HG02623 (cell line): ENCODE measurements at regions not wholly inside any gene's neighbourhood (a gene's known extent, or its start where the extent isn't known, plus 50 kb on each side); places are given as distances from the start of the nearest gene placed in this dataset.
"Not testable (repeated sequence)": the region's sequence is repeated elsewhere in the genome, so short reads cannot be mapped to it uniquely, and the experiment has no call there.

Experiments
- ATAC-seq: cut with Tn5 transposase; IDR thresholded peaks from one replicate; pipeline ENCODE4 v1.9.1; 2021; ENCODE audit warnings: moderate library complexity; ENCODE audit not compliant: unreplicated experiment

DNA sequence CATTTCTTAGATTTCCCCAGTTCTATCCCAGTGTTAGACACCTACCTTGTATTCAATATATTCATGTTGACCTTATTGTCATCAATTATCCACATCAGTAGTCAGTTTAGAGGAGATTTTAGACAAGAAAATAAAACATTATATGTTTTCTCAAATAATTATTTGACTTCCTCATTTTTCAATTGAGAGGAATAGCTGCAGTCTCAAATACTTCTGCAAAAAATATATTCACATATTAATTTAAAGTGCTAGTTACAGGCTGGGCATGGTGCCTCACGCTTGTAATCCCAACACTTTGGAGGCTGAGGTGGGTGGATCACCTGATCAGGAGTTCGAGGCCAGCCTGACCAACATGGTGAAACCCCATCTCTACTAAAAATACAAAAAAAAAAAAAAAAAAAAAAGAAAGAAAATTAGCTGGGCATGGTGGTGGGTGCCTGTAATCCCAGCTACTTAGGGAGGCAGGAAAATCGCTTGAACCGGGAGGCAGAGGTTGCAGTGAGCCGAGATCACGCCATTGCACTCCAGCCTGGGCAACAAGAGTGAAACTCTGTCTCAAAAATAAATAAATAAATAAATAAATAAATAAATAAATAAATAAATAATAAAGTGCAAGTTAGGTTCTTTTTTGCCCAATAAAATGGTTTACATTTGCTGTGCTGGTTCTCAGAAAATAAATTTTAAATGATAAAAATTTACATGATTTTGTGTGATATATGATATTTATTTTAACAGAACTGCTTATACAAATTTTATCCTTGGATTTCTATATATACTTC, 565.3 kb upstream of the GOLIM4 start:
- not testable (repeated sequence) for ATAC-seq

DNA sequence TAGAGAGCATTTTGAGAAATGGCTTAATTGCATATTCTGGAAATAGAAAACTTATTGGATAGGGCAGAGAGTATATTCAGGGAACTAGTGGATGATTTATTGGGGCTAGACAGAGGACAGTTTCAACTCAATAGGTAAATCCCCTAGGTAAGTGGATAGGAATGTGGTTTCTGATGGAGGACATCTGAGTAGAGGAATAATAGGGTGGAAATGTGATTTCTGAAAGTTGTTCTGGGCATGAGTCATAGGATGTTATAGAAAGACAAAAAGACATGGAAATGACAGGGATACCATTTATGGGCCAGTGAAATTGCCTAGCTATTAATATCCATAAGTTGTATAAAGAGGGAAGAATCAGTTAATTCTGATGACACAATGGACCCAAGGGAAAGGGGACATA, 563.3 kb upstream of the GOLIM4 start:
- no peak for ATAC-seq

DNA sequence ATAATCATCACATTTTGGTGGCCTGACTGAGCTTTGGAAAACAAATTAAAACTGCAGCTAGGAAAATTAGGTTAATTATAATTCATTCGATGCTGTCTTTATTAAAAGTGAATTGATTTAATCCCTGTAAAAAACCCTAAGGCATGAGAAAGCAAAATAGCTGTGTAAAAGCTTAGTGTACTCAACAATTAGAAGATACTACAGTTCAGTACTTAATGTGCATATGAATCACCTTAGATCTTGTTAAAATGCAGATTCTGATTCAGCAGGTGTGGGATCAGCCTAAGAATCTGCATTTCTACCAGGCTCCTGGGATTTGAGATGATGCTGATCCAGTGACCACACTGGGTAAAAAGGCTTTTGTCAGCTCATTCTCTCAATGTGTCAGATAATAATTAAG, 559.9 kb upstream of the GOLIM4 start:
- ATAC-seq = no peak

DNA sequence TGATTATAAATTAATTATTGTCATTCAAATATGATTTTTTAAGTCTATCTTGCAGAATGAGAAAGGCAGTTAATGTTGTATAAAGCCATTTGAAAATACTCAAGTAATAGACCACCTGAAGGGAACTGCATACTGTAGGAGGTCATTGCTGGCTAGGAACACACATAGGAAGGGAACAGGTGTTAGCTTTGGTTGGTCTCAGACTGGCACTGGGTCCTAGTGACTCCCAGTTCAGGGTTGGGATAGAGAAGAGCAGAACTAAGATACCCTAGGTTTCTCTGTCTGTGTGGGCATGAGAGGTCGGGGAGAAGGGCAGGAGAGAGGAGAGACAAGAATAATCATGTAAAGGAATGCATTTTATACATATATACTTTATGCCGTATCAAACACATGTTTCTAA, 559.0 kb upstream of the GOLIM4 start:
- ATAC-seq = no peak

DNA sequence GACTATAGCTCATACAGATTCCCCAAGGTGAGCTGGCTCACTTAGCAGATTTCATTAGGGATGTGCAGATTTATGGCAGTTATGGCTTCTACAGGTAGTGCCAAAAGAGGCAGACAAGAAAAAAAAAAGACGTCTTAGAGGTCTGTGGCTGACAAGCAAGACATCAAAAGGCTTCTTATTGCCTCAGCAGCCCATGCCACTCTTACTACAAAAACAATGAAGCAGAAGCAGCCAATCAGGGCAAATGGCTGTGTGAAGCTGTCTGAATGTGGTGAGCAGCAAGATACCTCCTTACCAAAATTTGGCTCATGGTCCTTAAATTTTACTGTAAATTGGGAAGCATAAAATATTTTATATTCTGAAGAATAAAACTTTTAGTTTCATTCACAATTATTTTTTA, 557.5 kb upstream of the GOLIM4 start:
- no peak for ATAC-seq

DNA sequence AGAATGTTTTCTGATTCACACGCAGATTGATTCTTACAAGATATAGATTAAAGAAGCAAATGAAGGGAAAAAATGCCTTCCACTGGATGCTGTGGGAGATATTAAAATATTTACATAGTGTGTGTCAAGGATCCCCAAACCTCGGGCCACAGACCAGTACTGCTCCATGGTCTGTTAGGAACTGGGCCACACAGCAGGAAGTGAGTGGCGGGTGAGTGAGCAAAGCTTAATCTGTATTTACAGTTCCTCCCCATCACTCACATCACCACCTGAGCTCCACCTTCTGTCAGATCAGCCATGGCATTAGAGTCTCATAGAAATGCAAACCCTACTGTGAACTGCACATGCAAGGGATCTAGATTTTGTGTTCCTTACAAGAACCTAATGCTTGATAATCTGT, 552.6 kb upstream of the GOLIM4 start:
- ATAC-seq = no peak

DNA sequence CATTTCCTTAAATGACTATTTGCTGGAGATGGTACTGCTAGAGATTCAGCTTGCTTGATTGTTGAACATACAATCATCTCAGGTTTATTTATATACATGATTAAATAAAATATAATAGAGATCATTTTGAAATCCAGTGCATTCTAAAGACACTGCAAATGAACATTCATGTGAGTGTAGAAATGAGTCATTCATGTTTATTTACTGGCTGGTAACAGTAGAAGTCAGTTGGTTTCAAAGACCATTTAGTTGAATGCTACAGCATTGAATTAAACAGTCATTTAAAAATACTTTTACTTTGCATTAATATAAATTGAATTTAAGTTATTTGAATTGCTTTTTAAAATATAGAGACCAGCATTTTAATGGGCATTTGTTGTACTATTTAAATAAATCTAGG, 551.9 kb upstream of the GOLIM4 start:
- ATAC-seq = no peak

DNA sequence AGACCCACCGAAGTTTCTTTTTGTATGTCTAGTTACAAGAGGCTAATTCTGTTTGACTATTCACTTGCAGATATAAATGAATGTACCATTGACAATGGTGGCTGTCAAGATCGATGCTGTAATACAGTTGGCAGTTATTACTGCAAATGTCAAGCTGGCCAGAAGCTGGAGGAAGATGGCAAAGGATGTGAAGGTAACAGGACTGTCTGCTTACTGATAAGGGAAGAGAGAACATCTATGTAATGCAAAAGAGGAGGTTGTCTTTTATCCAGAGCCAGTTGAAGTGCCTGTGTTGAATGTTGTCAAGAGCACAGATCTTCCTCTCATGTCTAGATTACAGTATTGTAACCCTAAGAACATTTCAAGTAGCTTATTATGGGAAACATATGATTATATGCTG, 549.5 kb upstream of the GOLIM4 start:
- ATAC-seq = no peak

DNA sequence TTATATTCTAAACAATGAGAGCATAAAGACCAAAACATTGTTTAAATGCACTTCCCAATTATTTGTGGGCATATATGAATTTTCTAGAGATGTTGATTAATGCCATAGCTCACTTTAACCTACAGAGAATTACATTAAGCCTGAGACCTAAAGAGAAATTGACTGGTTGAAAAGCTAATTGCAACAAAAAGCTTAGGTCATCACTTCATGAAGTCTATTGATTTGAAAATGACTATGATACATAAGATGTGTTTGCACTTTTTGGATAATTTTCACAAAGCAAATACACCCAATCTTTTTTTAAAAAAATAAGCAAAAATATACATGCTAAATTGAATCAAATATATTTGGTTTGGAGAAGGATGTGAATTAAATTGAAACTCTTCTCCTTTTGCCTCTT, 532.8 kb upstream of the GOLIM4 start:
- ATAC-seq = no peak

DNA sequence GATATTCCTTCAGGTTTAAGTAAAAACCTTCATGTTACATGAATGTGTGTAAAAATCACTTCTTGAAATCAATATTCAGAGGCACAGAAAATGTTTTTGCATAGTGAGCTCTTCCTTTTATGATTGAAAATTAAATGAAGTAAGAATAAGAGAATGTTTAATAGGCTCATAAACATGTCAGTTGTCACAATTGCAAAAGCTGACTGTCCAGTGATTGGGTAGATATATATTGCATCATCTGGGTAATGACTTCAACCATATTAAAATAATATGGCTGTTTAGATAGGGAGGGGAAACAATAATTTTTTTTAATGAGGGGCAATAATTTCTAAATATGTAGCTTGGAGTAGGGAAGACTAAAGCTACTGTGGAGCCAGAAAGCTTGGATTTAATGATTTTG, 529.8 kb upstream of the GOLIM4 start:
- no peak for ATAC-seq

DNA sequence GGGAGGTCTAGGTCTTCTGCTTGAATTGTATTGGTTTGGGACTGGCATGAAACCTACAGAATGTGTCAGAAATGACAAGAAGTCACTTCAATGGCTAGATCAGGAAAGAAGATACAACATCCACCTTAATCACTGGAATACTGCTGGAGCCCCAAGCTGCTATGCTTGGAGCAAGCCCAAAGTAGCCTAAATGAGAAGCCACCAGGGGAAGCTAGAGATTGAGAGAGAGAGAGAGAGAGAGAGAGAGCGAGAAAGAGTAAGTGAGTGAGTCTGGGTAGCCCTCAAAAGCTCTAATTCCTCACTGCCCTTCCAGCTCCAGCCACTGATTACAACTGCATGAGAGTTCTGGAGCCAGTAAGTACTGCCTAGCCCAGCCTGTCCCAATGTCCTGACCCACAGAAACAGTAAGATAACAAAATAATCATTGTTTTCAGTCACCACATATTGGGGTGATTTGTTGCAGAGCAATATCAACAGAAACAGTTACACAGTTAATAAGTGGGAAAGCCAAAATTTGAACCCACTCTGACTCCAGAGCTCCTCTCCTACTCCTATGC, 529.2 kb upstream of the GOLIM4 start:
- no peak for ATAC-seq

DNA sequence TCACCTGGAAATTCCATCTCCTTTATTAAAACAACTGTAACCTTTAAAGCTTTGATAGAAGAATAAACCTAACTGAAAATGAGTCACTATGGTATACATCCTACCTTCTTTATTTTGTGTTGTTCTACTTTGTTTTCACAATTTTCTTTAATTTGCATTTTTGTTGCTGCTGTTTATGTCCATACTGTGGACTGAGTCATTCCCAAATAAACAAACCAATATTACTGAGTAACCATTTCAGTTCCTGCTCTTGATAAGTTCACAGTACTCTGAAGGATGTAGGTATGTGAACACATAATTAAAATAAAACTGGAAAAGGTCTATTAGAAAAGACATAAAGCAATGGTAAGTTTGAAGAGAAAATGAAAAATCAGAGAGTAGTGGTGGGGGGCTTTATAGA, 528.5 kb upstream of the GOLIM4 start:
- ATAC-seq = no peak

DNA sequence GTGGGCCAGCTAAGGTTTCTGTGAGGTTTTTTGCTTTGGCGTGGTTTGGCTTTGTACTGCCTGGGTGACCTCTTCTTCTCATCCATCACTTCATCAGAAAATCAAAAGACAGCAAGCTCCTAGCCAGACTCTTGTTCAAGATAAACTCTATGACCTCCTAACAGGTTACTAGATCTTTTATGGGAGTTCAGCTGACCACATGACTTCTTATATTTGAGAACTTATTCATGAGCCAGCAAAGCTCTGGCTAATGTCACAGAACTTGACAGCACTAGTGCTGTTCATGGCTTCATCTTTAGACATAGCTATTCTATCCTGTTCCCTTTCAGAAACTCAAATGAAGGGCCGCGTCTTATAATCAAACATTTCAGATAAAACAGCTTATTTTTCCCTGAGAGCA, 527.1 kb upstream of the GOLIM4 start:
- ATAC-seq = no peak

DNA sequence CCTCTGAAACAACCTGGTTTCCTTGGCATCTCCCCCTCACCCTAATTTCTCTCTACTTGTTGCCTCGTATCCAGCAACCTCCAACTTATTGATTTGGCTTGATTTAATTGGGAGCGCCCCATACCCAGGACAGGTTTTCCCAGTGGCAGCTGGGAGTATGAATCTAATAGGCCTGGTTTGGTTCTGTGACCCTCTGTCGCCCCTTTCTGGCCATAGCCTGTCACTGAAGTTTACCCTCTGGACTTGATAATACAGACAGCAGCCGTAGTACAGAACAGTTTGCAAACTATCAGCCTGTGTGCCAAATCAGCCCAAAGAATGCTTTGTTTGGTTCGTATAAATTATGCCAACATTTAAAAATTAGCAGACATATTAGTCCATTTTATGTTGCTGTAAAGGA, 525.1 kb upstream of the GOLIM4 start:
- peak; percentile 64 for ATAC-seq

DNA sequence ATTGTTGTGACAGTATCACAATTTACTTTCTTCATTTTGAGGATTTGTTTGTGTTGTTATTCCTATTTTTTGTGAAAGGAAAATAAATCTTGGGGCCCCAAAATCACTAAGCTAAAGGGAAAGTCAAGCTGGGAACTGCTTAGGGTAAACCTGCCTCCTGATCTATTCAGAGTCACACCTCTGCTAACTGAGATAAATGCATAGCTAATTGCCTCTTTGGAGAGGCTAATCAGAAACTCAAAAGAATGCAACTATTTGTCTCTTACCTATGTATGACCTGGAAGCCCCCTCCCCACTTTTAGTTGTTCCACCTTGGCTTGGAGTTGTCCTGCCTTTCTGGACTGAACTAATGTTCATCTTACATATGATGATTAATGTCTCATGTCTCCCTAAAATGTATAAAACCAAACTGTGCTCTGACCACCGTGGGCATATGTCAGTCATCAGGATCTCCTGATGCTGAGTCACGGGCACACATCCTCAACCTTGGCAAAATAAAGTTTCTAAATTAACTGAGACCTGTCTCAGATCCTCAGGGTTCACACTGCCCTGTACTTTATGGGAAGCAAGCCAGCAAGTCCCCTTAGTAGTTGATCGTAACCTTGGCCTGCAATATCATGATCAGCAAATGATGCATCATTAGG, 523.2 kb upstream of the GOLIM4 start:
- ATAC-seq = no peak

DNA sequence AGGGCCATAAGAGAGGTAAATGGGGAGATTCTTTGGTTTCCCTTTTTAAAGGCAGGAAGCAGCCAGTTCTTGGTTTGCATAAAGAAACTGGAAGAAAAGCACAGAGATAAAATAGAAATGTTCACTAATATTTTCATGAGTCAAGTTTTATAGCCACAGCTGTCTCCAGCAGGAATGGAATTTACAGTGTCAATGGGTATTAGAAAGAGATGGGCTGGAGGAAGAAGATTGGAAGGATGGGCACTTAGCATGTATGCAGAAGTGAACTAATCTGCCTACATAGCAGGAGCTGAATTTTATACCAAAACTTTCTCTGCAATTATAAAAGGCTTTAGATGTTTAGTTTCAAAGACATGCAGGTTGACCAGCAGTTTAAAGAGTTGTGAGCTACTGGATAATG, 521.9 kb upstream of the GOLIM4 start:
- no peak for ATAC-seq

DNA sequence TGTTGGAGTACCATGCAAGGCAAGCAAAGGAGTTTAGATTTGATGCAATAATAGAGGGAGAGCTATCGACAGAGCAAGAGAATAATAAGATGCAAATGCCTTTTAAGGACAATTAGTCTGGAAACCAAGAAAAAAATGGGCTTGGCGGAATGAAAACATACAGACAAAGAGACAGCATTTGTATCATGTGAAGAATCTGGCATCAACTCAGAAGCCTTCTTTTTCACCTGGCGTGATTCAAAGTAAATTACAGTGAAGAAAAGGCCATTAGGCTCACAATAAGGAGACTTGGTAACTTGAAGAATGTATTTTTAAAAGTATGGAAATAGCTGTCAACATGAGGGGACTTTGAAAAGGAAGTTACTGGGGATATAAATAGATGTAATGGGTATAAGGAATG, 521.2 kb upstream of the GOLIM4 start:
- no peak for ATAC-seq

DNA sequence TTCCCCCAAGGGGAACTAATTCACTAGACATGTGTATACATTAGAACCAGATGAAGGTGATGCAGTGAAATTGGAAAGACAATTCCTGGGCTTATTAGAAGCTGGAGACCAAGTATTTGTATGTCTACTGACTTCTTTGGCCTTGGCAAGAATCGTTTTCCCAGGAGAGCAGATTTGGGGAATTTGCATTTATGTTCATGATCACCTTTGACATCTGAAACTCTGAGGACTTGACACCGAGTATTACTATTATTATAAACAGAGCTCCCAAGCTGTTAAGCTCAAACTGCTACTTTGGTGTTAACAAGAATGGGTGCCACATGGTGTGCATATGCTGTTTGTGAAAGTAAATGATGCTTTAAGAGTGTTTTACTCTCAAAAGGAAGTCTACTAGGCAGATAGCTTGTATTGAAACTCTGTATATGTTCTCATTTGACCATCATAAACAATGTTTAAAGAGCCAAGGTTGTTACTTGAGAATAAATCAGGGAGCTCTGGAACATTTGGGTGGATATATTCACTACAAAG, 519.8 kb upstream of the GOLIM4 start:
- no peak for ATAC-seq

DNA sequence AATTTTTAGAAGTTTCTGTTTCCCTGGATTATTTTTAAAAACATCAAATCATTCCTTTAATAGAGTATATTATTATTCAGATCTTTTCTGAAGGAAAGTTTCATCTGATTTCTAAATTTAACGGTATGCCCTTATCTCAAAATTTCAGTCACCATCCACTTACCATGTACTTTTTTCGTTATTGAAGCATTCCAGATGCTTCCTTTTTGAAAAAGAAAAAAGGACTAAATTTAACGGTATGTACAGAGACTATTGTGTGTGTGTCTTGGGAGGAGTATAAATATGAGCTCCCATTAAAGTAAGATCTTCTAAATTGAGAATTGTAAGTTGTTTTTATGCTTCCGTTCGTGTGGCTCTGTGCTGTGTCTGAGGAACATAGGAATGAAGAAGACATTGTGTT, 517.4 kb upstream of the GOLIM4 start:
- ATAC-seq = no peak

DNA sequence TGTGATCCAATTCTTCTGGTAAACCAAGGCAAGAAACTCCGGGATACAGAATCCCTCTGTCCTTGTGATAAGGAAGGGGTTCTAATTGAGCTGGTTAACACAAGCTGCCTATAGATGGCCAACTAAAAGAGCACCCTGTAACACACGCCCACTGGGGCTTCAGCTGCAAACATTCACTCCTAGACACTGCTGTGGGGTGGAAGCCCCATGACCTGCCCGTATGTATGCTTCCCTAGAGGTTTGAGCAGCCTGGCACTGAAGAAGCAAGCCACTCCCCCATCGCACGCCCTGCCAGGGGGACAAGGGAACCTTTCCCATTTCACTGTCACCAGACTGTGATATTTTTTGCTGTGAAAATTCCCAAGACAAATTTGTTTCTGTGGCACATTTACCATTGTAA, 516.9 kb upstream of the GOLIM4 start:
- ATAC-seq = no peak

DNA sequence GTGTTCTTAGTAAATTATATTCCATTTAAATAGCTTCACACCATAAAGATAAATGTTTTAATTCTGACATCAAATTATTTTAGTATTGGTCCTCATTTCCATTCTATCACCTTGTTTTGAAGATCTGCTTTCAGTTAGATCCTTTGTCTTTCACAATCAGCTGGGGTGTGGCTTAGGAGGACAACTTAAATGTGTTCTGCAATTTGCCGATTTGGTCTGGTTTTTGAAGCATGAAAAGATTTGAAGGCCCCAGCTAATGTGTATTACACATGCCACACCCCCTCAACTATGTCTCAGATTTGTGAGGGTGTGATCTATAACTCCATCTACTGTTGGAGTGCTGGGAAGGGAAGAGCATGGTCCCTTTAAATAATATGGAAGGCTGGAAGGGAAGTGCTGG, 516.1 kb upstream of the GOLIM4 start:
- ATAC-seq = no peak

DNA sequence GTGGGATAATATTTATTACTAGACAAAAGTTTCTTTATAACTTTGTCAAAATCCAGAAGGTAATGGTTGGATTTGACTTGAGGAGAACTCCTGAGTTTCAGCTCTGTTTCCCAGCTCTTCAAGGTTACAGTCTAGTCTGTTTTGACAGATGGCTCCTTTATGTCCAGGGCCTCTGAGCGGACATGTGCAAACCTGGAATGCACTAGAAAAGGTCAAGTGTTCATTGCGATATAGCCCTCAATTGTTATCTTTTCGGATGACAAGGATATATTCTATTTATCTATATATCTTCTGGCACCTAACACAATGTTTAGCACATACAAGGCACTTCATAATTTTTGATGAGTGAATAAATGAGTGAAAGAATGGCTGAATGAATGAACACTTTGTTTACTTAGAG, 513.2 kb upstream of the GOLIM4 start:
- no peak for ATAC-seq
